ENCODE measurements at regions not wholly inside any gene's neighbourhood (a gene's known extent, or its start where the extent isn't known, plus 50 kb on each side); places are given as distances from the start of the nearest gene placed in this dataset.

DNA sequence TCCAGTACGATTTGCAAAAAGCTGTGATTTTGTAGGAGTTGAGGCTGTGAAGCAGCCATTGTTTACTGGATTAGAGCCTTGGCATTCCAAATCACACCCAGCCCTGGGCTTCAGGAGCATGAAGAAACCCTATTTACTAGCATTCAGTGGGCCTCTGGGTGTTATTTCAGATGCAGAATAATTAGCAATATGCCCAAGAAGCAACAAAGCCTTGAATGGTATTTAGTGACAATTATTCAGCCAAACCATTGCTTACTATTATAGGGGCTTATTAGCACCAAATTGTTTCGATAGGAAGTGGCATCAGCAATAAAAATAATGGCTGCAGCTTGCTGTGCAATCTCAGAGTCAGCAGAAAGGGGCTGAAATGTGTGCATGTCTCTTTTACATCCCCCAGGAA is 166.6 kb upstream of the SHISA6 start:
- H3K27me3 ChIP-seq (replicated peaks in 1 of 7), result peaks cover 0 to 3% (median 0%) of the 10 kb centered on the region in 7 donors
- peaks cover 0 to 23% (median 13%) of the 10 kb centered on the region in 8 donors for H3K9me3 ChIP-seq
- intact Hi-C loops (cut with DNase I; ENCODE audit: low total_unique reads), result no loop called here
- no peaks in the 10 kb centered on the region for H3K4me1 ChIP-seq
- no peaks in the 10 kb centered on the region for H3K36me3 ChIP-seq
- no peak overlapping the region for H3K4me3 ChIP-seq
- TF ChIP-seq POLR2A (IDR thresholded peaks at IDR 0.05) (no peak), POLR2AphosphoS5 (IDR thresholded peaks at IDR 0.05) (no peak), CTCF (IDR thresholded peaks at IDR 0.05 in 8 of 11, conservative IDR thresholded peaks at IDR 0.05 in 3 of 11) (no peak)
- no peak overlapping the region for H3K27ac ChIP-seq
- no peak for DNase-seq
- WGBS, 5 donors, result 39 to 75% (median 53%) methylated on average over 2 of the region's 2 CpGs

GRCh38 chr17:11056926-11057325 is 184.1 kb upstream of the SHISA6 start:
- no peak overlapping the region for H3K27ac ChIP-seq
- intact Hi-C loops (cut with DNase I; ENCODE audit: low total_unique reads), result no loop called here
- H3K9me3 ChIP-seq, result peaks cover 0 to 22% (median 11%) of the 10 kb centered on the region in 8 donors
- H3K4me1 ChIP-seq, result no peaks in the 10 kb centered on the region
- H3K27me3 ChIP-seq (replicated peaks in 1 of 7), result peaks cover 0 to 7% (median 0%) of the 10 kb centered on the region in 7 donors
- no peak for TF ChIP-seq POLR2A (IDR thresholded peaks at IDR 0.05)
- no peak for TF ChIP-seq POLR2AphosphoS5 (IDR thresholded peaks at IDR 0.05)
- TF ChIP-seq CTCF (IDR thresholded peaks at IDR 0.05 in 8 of 11, conservative IDR thresholded peaks at IDR 0.05 in 3 of 11), result no peak
- no peaks in the 10 kb centered on the region for H3K36me3 ChIP-seq
- DNase-seq, result no peak
- H3K4me3 ChIP-seq, result no peak overlapping the region

DNA sequence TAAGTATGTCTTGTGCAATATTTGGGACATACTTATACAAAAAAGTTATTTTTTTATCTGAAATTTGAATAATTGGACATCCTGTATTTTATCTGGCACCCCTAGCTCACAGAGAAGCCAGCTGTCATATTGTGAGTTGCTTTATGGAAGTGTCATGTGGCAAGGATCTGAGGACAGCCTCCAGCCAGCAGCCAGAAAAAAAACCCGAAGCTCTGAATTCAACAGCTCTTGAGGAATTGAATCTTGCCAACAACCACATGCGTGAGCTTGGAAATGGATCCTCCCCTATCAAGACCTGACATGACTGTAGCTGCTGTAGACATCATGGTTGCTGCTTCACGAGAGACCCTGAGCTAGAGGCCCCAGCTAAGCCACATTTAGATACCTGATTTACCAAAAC is 187.2 kb upstream of the SHISA6 start:
- WGBS, 5 donors, result 66 to 86% (median 82%) methylated on average over 3 of the region's 3 CpGs
- intact Hi-C loops (cut with DNase I; ENCODE audit: low total_unique reads), result no loop called here

GRCh38 chr17:11049539-11049938 is 191.5 kb upstream of the SHISA6 start:
- Histone ChIP-seq H3K4me3 (no peak overlapping the region), H3K4me1 (no peaks in the 10 kb centered on the region), H3K36me3 (no peaks in the 10 kb centered on the region), H3K9me3 (no peaks in the 10 kb centered on the region), H3K27me3 (replicated peaks in 1 of 7) (no peaks in the 10 kb centered on the region), H3K27ac (no peak overlapping the region)
- no peak for DNase-seq
- WGBS, 5 donors, result 61 to 81% (median 72%) methylated on average over 2 of the region's 2 CpGs
- TF ChIP-seq POLR2A (IDR thresholded peaks at IDR 0.05) (no peak), CTCF (IDR thresholded peaks at IDR 0.05 in 8 of 11, conservative IDR thresholded peaks at IDR 0.05 in 3 of 11) (no peak), POLR2AphosphoS5 (IDR thresholded peaks at IDR 0.05) (no peak)
- intact Hi-C loops (cut with DNase I; ENCODE audit: low total_unique reads), result no loop called here

More for the DNA sequence above, 187.2 kb upstream of the SHISA6 start:
- no peaks in the 10 kb centered on the region for H3K9me3 ChIP-seq
- H3K27ac ChIP-seq, result no peak overlapping the region
- H3K36me3 ChIP-seq, result no peaks in the 10 kb centered on the region
- DNase-seq, result no peak
- peaks cover 0 to 7% (median 0%) of the 10 kb centered on the region in 7 donors for H3K27me3 ChIP-seq (replicated peaks in 1 of 7)
- H3K4me3 ChIP-seq, result no peak overlapping the region
- no peaks in the 10 kb centered on the region for H3K4me1 ChIP-seq
- TF ChIP-seq POLR2A (IDR thresholded peaks at IDR 0.05) (no peak), CTCF (IDR thresholded peaks at IDR 0.05 in 8 of 11, conservative IDR thresholded peaks at IDR 0.05 in 3 of 11) (no peak), POLR2AphosphoS5 (IDR thresholded peaks at IDR 0.05) (no peak)

Data from spleen (tissue), 11 donors.